ENCODE measurements at regions not wholly inside any gene's neighbourhood (a gene's known extent, or its start where the extent isn't known, plus 50 kb on each side); places are given as distances from the start of the nearest gene placed in this dataset.

- POLR2A ChIA-PET, result no interaction called here
- CTCF ChIA-PET, result no interaction called here
Measured at GRCh38 chr9:38288502-38288901, 104.0 kb upstream of the ALDH1B1 start.

DNA sequence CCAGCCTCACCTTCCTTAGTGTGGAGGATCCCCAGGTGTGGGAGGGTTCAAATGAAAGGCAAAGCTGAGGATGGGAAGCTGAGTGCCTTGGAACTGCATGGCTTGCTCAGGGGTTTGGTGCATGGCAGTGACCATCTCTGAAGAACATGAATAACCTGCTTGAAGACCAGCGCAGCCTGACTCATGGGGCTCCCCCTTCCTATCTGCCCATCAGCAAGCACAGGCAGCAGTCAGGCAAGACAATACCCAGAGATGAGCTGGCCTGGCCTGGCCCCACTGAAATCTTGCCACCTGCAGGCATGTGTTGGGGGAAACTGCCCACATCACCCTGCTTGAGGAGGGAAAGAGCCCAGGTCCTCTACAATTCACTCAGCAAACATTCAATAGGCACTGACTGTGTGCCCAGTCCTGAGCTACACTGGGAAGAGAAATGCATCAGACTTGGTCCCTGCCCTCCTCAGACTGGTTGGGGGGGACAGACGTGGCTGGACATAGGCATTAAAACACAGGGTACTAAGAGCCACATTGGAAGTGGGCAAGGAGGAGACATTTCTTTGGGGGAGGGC lies 105.0 kb upstream of the ALDH1B1 start:
- ChIA-PET CTCF (no interaction called here), POLR2A (no interaction called here)

- ChIA-PET POLR2A (no interaction called here), CTCF (no interaction called here)
Measured at GRCh38 chr9:38286766-38287165, 105.7 kb upstream of the ALDH1B1 start.

DNA sequence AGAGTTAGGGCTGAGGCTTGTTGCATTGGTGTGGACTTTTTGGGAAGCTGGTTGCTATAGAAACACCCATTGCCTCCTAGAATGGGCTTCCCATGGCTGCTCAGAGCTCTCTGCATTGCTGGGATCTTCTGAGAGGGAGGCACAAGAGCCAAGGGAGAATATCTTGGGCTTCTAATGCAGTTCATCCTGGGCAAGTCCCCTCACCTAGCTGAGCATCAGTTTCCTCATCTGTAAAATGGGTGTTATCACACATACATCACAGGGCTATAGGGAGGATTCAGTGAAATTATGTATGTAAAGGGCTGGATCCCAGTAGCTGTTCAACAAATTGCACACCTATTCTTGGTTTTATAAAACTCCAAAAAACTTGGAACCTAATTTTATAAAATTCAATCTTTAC lies 106.1 kb upstream of the ALDH1B1 start:
- ChIA-PET CTCF (no interaction called here), POLR2A (no interaction called here)

GRCh38 chr9:38285236-38285635 lies 107.3 kb upstream of the ALDH1B1 start:
- ChIA-PET POLR2A (no interaction called here), CTCF (no interaction called here)

- ChIA-PET POLR2A (no interaction called here), CTCF (no interaction called here)
Measured at GRCh38 chr9:38284588-38285051, 107.9 kb upstream of the ALDH1B1 start.

DNA sequence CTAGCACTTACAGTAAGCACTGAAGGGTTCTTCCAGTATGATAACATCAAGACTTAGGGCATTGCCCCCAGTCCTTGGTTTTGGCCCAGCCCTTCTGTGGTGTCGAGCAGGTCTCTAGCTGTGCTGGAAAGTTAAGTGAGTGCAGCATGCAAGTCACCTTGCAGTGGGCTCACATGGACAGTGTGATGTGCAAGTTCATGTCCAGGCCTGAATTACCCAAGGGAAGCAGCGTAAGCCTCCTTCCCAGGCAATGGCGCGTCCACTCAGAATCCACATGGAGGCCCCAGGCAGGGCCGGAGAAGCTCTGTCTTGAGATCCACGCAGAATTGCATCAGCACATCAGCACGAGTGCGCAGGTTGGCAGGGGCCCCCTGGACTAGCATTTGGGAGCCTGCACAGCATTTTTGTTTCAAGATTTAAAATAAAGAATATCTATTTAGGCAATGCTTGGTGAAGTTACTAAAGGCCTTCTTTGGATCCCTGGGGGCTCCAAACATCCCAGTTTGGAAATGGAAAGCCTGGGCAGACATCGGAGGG lies 108.4 kb upstream of the ALDH1B1 start:
- ChIA-PET POLR2A (no interaction called here), CTCF (no interaction called here)

DNA sequence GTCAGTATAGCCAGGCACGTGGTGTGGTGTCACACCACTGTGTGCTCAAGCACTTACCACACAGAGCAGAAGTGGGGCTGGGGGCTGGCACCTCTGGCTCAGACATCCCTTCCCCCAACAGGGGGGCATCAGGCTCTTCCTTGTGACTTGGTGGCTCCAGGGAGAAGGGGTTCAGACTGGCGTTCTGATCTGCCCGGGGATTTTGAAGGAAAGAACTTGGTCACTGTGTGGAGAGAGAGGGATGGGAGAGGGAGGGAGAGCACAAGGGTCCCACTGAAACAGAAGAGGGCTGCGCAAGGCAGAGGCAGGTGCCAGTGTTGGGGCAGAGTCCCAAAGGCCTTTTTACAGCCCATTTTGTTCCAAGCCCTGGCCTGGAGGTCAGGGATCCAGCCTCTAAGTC lies 109.7 kb upstream of the ALDH1B1 start:
- CTCF ChIA-PET, result no interaction called here

GRCh38 chr9:38281917-38282316 lies 110.6 kb upstream of the ALDH1B1 start:
- ChIA-PET CTCF (no interaction called here), POLR2A (no interaction called here)

More for the DNA sequence above, 109.7 kb upstream of the ALDH1B1 start:
- POLR2A ChIA-PET, result no interaction called here

- POLR2A ChIA-PET, result no interaction called here
- CTCF ChIA-PET, result no interaction called here
Measured at GRCh38 chr9:38281196-38281595, 111.3 kb upstream of the ALDH1B1 start.

DNA sequence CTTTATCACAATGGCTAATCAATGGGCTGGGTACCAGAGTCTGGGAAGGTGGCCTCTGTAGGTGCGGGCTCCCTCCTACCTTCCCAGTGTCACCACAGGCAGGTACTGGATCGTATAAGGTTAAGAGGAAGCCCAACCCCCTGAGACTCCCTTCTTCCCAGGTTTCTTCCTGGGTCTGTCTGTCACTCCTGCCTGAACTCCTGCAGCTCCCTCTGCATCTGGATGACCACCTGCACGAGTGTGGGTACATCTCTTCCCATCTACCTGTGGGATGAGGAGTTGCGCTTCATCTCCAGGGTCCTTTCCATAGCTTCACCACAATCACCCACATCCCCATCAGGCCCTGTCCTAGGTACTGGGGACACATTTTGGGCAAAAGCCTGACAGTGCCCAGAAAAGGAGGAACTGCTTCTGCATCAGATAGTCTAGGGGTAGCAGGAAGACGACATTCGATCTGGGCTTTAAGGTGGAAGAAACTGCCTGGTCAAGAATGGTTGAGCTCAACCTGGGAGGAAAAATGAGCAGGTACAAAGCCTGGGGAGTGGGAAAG lies 112.2 kb upstream of the ALDH1B1 start:
- CTCF ChIA-PET, result no interaction called here
- POLR2A ChIA-PET, result no interaction called here

- POLR2A ChIA-PET, result no interaction called here
- CTCF ChIA-PET, result no interaction called here
Measured at GRCh38 chr9:38278931-38279679, 113.4 kb upstream of the ALDH1B1 start.

GRCh38 chr9:38278457-38278856 lies 114.0 kb upstream of the ALDH1B1 start:
- ChIA-PET CTCF (no interaction called here), POLR2A (no interaction called here)

GRCh38 chr9:38277601-38278200 lies 114.8 kb upstream of the ALDH1B1 start:
- POLR2A ChIA-PET, result no interaction called here

GRCh38 chr9:38276771-38277439 lies 115.6 kb upstream of the ALDH1B1 start:
- ChIA-PET CTCF (no interaction called here), POLR2A (no interaction called here)

More at GRCh38 chr9:38277601-38278200, 114.8 kb upstream of the ALDH1B1 start:
- CTCF ChIA-PET, result no interaction called here

DNA sequence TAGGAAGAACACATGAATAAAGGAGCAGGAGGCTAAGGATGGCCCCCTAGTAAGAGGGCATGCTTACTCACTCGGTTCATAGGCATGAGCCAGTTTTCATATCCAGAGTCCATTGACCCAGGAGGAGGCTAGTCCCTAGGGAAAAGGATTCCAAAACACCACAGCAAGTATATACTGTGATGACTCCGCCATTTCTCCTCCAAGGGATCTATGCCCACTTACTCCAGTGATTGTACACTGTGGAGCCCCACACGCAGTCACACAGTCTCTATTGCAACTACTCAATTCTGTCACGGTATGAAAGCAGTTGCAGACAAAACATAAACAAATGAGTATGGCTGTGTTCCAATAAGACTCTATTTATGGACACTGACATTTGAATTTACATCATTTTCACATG lies 117.7 kb upstream of the ALDH1B1 start:
- ChIA-PET CTCF (no interaction called here), POLR2A (no interaction called here)

GRCh38 chr9:38272710-38273109 lies 119.8 kb upstream of the ALDH1B1 start:
- POLR2A ChIA-PET, result no interaction called here
- CTCF ChIA-PET, result no interaction called here

- CTCF ChIA-PET, result no interaction called here
- POLR2A ChIA-PET, result no interaction called here
Measured at GRCh38 chr9:38271666-38272241, 120.7 kb upstream of the ALDH1B1 start.

DNA sequence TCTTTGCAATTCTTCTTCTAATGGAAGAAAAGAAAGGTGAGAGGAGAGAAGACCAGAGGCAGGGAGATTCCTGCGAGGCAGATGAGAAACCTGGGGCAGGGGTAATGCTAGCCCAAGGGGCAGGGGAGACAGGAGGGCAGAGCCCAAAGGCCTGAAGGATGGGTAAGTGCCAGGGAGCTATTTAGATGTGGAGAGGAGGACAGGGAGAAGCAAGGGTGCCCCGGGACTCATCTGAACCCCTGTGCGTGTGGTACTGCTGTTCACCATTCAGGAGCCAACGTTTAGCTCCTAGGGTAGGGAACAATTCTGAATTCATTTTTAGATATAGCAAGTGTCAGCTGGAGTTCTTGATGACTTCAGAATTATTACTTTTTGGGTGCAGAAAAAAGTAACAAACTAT lies 122.7 kb upstream of the ALDH1B1 start:
- ChIA-PET POLR2A (no interaction called here), CTCF (no interaction called here)

DNA sequence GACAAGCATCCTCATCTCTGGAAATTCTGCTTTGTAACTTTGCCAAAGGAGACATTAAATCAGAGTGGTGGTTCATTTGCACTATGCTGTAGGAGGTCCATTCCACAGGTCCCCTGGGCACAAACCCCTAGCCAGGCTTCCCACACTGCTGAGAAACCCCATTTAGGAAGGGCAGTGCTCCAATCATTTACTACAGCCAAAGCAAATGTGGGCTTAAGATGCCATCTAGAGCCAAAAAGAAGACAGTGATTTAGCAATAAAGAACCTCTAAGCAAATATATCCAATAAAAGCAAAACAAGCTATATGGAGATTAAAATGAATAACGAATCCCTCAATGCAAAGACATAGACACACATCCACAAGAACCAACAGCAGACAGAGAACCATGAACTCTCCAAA lies 129.0 kb upstream of the ALDH1B1 start:
- CTCF ChIA-PET, result no interaction called here
- POLR2A ChIA-PET, result no interaction called here
